Transverse colon (tissue), 4 donors: ENCODE measurements at regions not wholly inside any gene's neighbourhood (a gene's known extent, or its start where the extent isn't known, plus 50 kb on each side); places are given as distances from the start of the nearest gene placed in this dataset.
A peak's percentile ranks its signal among the peaks of the same experiment; 100 is the strongest.

Experiments
- DNase-seq: peaks from one replicate; pipeline ENCODE4 v3.0.0-alpha.2; 2019
- H3K27ac ChIP-seq, 4 donors: fragments of 200-600 bp; sonication (generic); 2 replicates each; pipeline ENCODE4 v1.5.1; 2016 to 2018; ENCODE audit warnings: inconsistent platforms in 4 of 4
- H3K27me3 ChIP-seq: fragments of 200-600 bp; sonication (generic); 2 replicates; pipeline ENCODE4 v1.5.1; 2017; ENCODE audit warnings: inconsistent platforms
- H3K36me3 ChIP-seq, 4 donors: fragments of 200-600 bp; sonication (generic); 2 replicates each; pipeline ENCODE4 v1.5.1; 2017 to 2019; ENCODE audit warnings: inconsistent platforms in 4 of 4
- H3K4me1 ChIP-seq, 4 donors: fragments of 200-600 bp; sonication (generic); 2 replicates each; pipeline ENCODE4 v1.5.1; 2017 to 2020; ENCODE audit warnings: inconsistent platforms in 4 of 4
- H3K4me3 ChIP-seq, 4 donors: fragments of 200-600 bp; sonication (generic); 1 replicate in 1 of 4; 2 replicates in 3 of 4; pipeline versions ENCODE4 v1.5.1 to v1.6.1; 2017 to 2019; ENCODE audit warnings: inconsistent platforms in 4 of 4
- H3K9me3 ChIP-seq, 2 donors: fragments of 200-600 bp; sonication (generic); 2 replicates each; pipeline ENCODE4 v1.5.1; 2017 to 2019; ENCODE audit warnings: inconsistent platforms in 2 of 2
- EP300 ChIP-seq: sonication (generic); formaldehyde crosslinking; IDR thresholded peaks from one replicate; pipeline ENCODE4 v1.6.1; 2017; ENCODE audit warnings: antibody characterized with exemption, low read depth
- POLR2A ChIP-seq: fragments of 450-650 bp; IDR thresholded peaks from one replicate; pipeline ENCODE4 v1.6.1; 2016; ENCODE audit warnings: antibody characterized with exemption, mild to moderate bottlenecking, moderate library complexity
- POLR2AphosphoS5 ChIP-seq, 3 donors: sonication (generic); formaldehyde crosslinking; IDR thresholded peaks; one replicate each; pipeline ENCODE4 v1.6.1; 2016; ENCODE audit warnings: antibody characterized with exemption in 3 of 3
- WGBS, 2 donors: methylation state at CpG; one replicate each; pipeline ENCODE4 v1.1.5; 2018; ENCODE audit warnings: low coverage in 1 of 2; 5-methylcytosine and 5-hydroxymethylcytosine counted together
- in situ Hi-C, 4 donors: fragments of 200-750 bp; cut with MboI; loops; one replicate each; pipeline versions ENCODE4 v1.15.0 to v1.15.1; 2017; ENCODE audit warnings: low sequenced_read_pairs in 3 of 4, low pct_ligation_motif_present in 1 of 4, low pct_unique_long_range_greater_than_20kb in 1 of 4
- intact Hi-C: fragments of 100-400 bp; cut with DNase I; formaldehyde crosslinking; loops from one replicate; pipeline ENCODE4 v1.15.1; 2023; ENCODE audit warnings: low total_unique reads
- TF ChIP-seq, protein P1 (sequence below), 5 experiments: fragments of 200-600 bp in 3 of 5; fragments of 450-650 bp in 2 of 5; sonication (generic) in 3 of 5; IDR thresholded peaks; 1 replicate in 2 of 5; 2 replicates in 3 of 5; pipeline ENCODE4 v1.5.1; 2016 to 2017; ENCODE audit warnings: antibody characterized with exemption in 5 of 5, inconsistent platforms in 3 of 5, mild to moderate bottlenecking in 2 of 5, moderate library complexity in 1 of 5

DNA sequence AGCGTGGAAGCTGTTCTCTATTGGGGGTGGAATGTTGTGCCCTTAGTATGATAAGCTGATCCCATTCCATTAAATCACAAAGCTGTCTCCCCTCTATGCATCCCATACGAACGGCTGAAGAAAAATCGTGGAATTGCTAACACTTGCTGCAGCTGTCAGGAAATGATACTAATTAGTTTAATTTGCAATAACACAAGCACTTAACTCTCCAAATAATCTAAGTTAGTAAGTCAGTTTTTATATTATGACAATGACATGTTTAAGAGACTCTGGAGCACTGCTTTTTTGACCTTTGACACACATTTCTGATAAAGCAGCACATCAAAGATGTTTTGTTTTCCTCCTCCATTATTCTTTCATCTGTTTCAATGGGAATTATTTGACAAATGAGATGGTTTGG is 123.7 kb upstream of the SATB2 start:
- intact Hi-C loops = no loop called here

DNA sequence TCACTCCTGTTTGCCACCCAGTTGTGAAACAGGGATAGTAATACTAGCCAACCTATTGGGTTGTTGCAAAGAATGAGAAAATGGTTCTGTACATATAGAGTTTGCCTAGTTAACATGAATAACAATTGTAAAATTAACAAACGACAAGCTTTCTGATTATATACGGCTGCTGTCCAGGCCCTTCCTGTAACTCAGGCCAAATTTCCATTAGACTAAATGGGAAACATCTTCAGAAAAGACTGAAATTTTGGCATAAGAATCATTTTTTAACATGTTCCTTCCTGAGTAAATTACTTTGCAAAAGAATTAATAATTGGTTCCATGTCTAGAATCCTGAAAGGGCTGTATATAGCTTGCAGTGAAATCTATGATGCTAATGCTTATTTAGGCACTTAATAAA is 117.7 kb upstream of the SATB2 start:
- WGBS, 2 donors = 60 to 63% methylated on average over 2 of the region's 2 CpGs
- no peak for TF ChIP-seq POLR2A
- no peak for TF ChIP-seq EP300
- TF ChIP-seq, protein P1, sequence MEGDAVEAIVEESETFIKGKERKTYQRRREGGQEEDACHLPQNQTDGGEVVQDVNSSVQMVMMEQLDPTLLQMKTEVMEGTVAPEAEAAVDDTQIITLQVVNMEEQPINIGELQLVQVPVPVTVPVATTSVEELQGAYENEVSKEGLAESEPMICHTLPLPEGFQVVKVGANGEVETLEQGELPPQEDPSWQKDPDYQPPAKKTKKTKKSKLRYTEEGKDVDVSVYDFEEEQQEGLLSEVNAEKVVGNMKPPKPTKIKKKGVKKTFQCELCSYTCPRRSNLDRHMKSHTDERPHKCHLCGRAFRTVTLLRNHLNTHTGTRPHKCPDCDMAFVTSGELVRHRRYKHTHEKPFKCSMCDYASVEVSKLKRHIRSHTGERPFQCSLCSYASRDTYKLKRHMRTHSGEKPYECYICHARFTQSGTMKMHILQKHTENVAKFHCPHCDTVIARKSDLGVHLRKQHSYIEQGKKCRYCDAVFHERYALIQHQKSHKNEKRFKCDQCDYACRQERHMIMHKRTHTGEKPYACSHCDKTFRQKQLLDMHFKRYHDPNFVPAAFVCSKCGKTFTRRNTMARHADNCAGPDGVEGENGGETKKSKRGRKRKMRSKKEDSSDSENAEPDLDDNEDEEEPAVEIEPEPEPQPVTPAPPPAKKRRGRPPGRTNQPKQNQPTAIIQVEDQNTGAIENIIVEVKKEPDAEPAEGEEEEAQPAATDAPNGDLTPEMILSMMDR (IDR thresholded peaks at IDR 0.05) = no peak
- TF ChIP-seq POLR2AphosphoS5 (IDR thresholded peaks at IDR 0.05) = no peak
- Histone ChIP-seq H3K27ac (no peak overlapping the region), H3K36me3 (no peaks in the 10 kb centered on the region), H3K4me3 (no peak overlapping the region), H3K27me3 (no peaks in the 10 kb centered on the region), H3K4me1 (no peaks in the 10 kb centered on the region), H3K9me3 (no peaks in the 10 kb centered on the region)
- in situ Hi-C loops (no loop called here), intact Hi-C loops (no loop called here)
- no peak for DNase-seq

More for the DNA sequence above, 123.7 kb upstream of the SATB2 start:
- H3K27me3 ChIP-seq = no peaks in the 10 kb centered on the region
- H3K4me1 ChIP-seq = no peaks in the 10 kb centered on the region
- H3K36me3 ChIP-seq = no peaks in the 10 kb centered on the region
- H3K27ac ChIP-seq = no peak overlapping the region
- WGBS, 2 donors = 54% methylated on average over 3 to 4 of the region's 4 CpGs
- TF ChIP-seq, protein P1 (IDR thresholded peaks at IDR 0.05) = no peak
- TF ChIP-seq POLR2AphosphoS5 (IDR thresholded peaks at IDR 0.05) (no peak), EP300 (no peak), POLR2A (no peak)
- no peak for DNase-seq
- H3K9me3 ChIP-seq = no peaks in the 10 kb centered on the region
- in situ Hi-C loops = no loop called here
- peak overlapping the region in 2 of 4 donors; percentile 14 to 26 for H3K4me3 ChIP-seq

DNA sequence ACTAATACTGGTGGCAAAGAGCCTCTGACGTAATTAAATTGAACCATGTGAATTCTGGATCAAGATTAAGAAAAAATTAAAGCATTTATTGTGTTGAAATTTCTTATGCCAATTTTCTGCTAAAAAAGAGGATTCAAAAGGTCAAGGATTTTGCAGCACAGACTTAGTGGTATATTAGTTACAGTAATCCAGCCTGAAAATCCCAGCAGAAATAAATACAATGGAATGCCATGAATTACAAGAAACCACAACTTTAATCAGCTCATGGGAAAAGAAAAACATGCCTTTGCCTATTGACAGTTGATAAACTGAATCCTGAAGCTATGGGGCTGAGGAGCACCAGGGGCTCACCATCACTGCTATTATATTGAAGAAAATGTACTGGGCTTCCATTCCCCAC is 114.8 kb upstream of the SATB2 start:
- H3K27me3 ChIP-seq = no peaks in the 10 kb centered on the region
- no peak for TF ChIP-seq POLR2A
- no peaks in the 10 kb centered on the region for H3K4me1 ChIP-seq
- no peak overlapping the region for H3K27ac ChIP-seq
- no peak overlapping the region for H3K4me3 ChIP-seq
- WGBS, 2 donors = 83 to 85% methylated on average over 1 of the region's 1 CpG
- in situ Hi-C loops = no loop called here
- H3K9me3 ChIP-seq = no peaks in the 10 kb centered on the region
- DNase-seq = no peak
- intact Hi-C loops = no loop called here
- H3K36me3 ChIP-seq = no peaks in the 10 kb centered on the region

DNA sequence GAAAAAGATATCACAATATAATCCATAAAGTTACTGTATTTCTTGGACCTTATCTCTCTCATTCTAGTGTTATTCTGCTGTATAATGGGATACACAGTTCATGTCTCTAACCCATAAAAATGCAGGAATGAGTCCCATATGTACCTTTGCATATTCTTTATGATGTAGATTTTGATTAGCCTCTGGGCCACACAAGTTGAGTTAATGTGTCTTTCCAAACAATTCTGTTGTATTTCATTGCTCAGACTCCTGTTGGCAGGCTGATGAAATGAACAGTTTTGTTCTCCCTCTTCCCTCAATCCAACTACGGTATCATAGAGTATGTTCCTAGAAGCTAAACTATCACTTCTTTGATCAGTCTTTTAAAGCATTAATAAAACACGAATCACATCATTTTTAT is 113.2 kb upstream of the SATB2 start:
- TF ChIP-seq, protein P1 (IDR thresholded peaks at IDR 0.05) = no peak
- TF ChIP-seq EP300 (no peak), POLR2A (no peak), POLR2AphosphoS5 (IDR thresholded peaks at IDR 0.05) (no peak)
- DNase-seq = no peak
- Histone ChIP-seq H3K27ac (no peak overlapping the region), H3K27me3 (no peaks in the 10 kb centered on the region), H3K36me3 (no peaks in the 10 kb centered on the region), H3K4me1 (no peaks in the 10 kb centered on the region), H3K4me3 (no peak overlapping the region), H3K9me3 (no peaks in the 10 kb centered on the region)
- in situ Hi-C loops (no loop called here), intact Hi-C loops (no loop called here)
- WGBS, 2 donors = 81 to 94% methylated on average over 2 of the region's 2 CpGs

DNA sequence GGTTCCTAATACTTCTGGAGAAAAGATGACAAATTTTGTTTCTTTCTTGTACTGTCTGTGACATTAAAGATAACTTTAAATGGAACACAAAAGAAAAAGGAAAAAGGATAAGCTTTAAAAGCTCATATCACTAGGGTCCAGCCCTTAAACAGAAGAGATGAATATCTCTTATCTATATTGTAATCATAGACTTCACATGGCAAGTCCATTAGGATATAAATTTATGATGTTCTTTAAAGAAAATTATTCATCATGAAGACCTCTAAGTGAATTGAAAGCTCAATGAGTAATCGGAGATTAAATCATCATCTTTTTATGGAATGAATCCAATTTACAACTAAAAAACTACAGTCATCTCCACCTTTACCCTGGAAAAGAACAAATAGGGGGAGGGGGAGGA is 111.6 kb upstream of the SATB2 start:
- Histone ChIP-seq H3K9me3 (no peaks in the 10 kb centered on the region), H3K27ac (no peak overlapping the region), H3K4me1 (no peaks in the 10 kb centered on the region), H3K36me3 (no peaks in the 10 kb centered on the region), H3K27me3 (no peaks in the 10 kb centered on the region), H3K4me3 (no peak overlapping the region)
- intact Hi-C loops = no loop called here
- 71 to 74% methylated on average over 1 of the region's 1 CpG for WGBS, 2 donors
- TF ChIP-seq POLR2AphosphoS5 (IDR thresholded peaks at IDR 0.05) (no peak), POLR2A (no peak), EP300 (no peak)
- in situ Hi-C loops = no loop called here
- DNase-seq = no peak
